GM23248 (cell line): ENCODE measurements at regions not wholly inside any gene's neighbourhood (a gene's known extent, or its start where the extent isn't known, plus 50 kb on each side); places are given as distances from the start of the nearest gene placed in this dataset.
A peak's percentile ranks its signal among the peaks of the same experiment; 100 is the strongest.
"Not testable (repeated sequence)": the region's sequence is repeated elsewhere in the genome, so short reads cannot be mapped to it uniquely, and the experiment has no call there.

ENCODE experiments used
- DNase-seq: peaks from one replicate; pipeline ENCODE4 v3.0.0-alpha.2; 2015
- H2AFZ ChIP-seq: fragments of 200-600 bp; sonication (generic); 2 replicates; pipeline ENCODE4 v1.6.1; 2016; ENCODE audit warnings: antibody characterized with exemption
- H3F3A ChIP-seq: fragments of 200-600 bp; sonication (generic); 2 replicates; pipeline ENCODE4 v1.6.1; 2016; ENCODE audit warnings: mild to moderate bottlenecking, antibody characterized with exemption, mixed run types; ENCODE audit not compliant: insufficient read depth
- H3K27ac ChIP-seq: fragments of 200-600 bp; sonication (generic); 2 replicates; pipeline ENCODE4 v1.5.1; 2016; ENCODE audit warnings: mild to moderate bottlenecking
- H3K27me3 ChIP-seq: fragments of 200-600 bp; sonication (generic); replicated peaks from 2 replicates; pipeline ENCODE4 v1.6.1; 2016; ENCODE audit warnings: mild to moderate bottlenecking; ENCODE audit not compliant: insufficient read depth
- H3K36me3 ChIP-seq: fragments of 200-600 bp; sonication (generic); 2 replicates; pipeline ENCODE4 v1.6.1; 2016; ENCODE audit warnings: low read depth, mild to moderate bottlenecking
- H3K4me1 ChIP-seq: fragments of 200-600 bp; sonication (generic); 2 replicates; pipeline ENCODE4 v1.6.1; 2016; ENCODE audit warnings: mild to moderate bottlenecking; ENCODE audit not compliant: insufficient read depth
- H3K4me2 ChIP-seq: fragments of 200-600 bp; sonication (generic); one replicate; pipeline ENCODE4 v1.6.1; 2016; ENCODE audit warnings: mild to moderate bottlenecking; ENCODE audit not compliant: unreplicated experiment
- H3K4me3 ChIP-seq: fragments of 200-600 bp; sonication (generic); 2 replicates; pipeline ENCODE4 v1.5.1; 2016; ENCODE audit warnings: mild to moderate bottlenecking
- H3K79me2 ChIP-seq: fragments of 200-600 bp; sonication (generic); 2 replicates; pipeline ENCODE4 v1.6.1; 2016; ENCODE audit warnings: mild to moderate bottlenecking; ENCODE audit not compliant: insufficient read depth
- H3K9ac ChIP-seq: fragments of 200-600 bp; sonication (generic); 2 replicates; pipeline ENCODE4 v1.6.1; 2016; ENCODE audit warnings: mild to moderate bottlenecking
- H3K9me2 ChIP-seq: fragments of 200-600 bp; sonication (generic); 2 replicates; pipeline ENCODE4 v1.6.1; 2016; ENCODE audit warnings: mixed run types, mild to moderate bottlenecking, moderate library complexity; ENCODE audit not compliant: insufficient read depth
- H3K9me3 ChIP-seq: fragments of 200-600 bp; sonication (generic); one replicate; pipeline ENCODE4 v1.6.1; 2017; ENCODE audit warnings: low read depth
- H4K20me1 ChIP-seq: fragments of 200-600 bp; sonication (generic); 2 replicates; pipeline ENCODE4 v1.6.0; 2016; ENCODE audit not compliant: insufficient read depth
- EZH2 ChIP-seq: fragments of 200-600 bp; sonication (generic); IDR thresholded peaks from 2 replicates; pipeline ENCODE4 v1.6.1; 2018; ENCODE audit warnings: antibody characterized with exemption, mild to moderate bottlenecking; ENCODE audit not compliant: insufficient read depth, poor library complexity, severe bottlenecking
- EZH2phosphoT487 ChIP-seq: fragments of 200-600 bp; sonication (generic); IDR thresholded peaks from 2 replicates; pipeline ENCODE4 v1.6.1; 2018; ENCODE audit warnings: antibody characterized with exemption, moderate library complexity, mild to moderate bottlenecking, low read depth; ENCODE audit not compliant: insufficient read depth
- WGBS, 2 experiments: methylation state at CpG; one replicate each; pipeline ENCODE4 v1.1.6; 2015 to 2017; ENCODE audit warnings: low lambda C conversion rate in 2 of 2, low coverage in 1 of 2; ENCODE audit errors: missing lambda C conversion rate in 2 of 2; 5-methylcytosine and 5-hydroxymethylcytosine counted together
- in situ Hi-C: fragments of 300-500 bp; cut with MboI; formaldehyde crosslinking; loops from 2 replicates; pipeline ENCODE4 v1.15.0; 2020

DNA sequence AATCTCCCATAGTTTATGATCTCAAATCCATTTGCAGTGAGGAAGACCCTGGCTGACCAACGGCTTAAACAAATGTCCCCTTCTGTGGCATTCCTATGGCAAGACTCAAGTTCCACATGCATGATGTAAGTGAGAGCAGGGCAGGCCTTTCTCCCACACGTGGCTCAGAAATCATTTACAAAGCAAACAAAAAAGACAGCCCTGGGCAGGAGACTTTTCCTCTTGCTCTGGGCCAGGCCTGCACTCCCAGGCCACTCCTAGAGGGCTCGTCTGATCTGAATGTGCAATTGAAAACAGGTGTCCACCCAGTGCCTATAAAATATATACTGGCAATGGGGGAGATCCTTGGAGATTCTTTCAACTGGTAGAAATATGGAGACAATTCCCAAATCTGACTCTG lies 123.1 kb downstream of the DMRT2 start:
- TF ChIP-seq EZH2 (no peak), EZH2phosphoT487 (no peak)
- H3K79me2 ChIP-seq, result no peaks in the 10 kb centered on the region
- no peak overlapping the region for H3K27ac ChIP-seq
- no peak overlapping the region for H3K4me3 ChIP-seq
- H3K4me1 ChIP-seq, result no peaks in the 10 kb centered on the region
- H3K9me3 ChIP-seq, result no peaks in the 10 kb centered on the region
- in situ Hi-C loops, result no loop called here
- no peak overlapping the region for H3K9ac ChIP-seq
- no peak overlapping the region for H3K4me2 ChIP-seq
- H3F3A ChIP-seq, result no peaks in the 10 kb centered on the region
- H4K20me1 ChIP-seq, result no peaks in the 10 kb centered on the region
- DNase-seq, result peak; percentile 33
- no peaks in the 10 kb centered on the region for H3K36me3 ChIP-seq
- H3K27me3 ChIP-seq, result peaks cover 11% of the 10 kb centered on the region
- no peaks in the 10 kb centered on the region for H3K9me2 ChIP-seq
- H2AFZ ChIP-seq, result no peak overlapping the region
- 1 to 2% methylated on average over 3 of the region's 3 CpGs for WGBS, 2 experiments

DNA sequence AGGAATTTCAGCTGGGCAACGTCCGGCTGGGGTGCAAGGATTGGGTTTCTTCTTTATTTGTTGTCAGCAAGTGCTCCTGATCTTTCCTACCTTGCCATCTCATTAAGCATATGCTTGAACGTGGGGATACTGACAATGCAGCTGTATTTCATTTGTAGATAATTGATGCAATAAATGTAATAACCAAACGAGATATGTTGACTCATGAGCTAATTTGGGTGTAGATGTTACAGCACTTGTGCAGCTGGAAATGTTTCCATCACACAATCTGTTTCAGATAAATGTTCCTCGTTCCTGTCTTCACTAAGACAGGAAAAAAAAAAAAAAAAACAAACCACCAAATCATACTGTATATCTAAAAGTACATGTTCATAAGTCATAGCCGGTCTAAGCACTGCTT lies 123.8 kb downstream of the DMRT2 start:
- H3K27ac ChIP-seq, result no peak overlapping the region
- 4 to 5% methylated on average over 6 of the region's 6 CpGs for WGBS, 2 experiments
- H3K4me2 ChIP-seq, result no peak overlapping the region
- no peaks in the 10 kb centered on the region for H3K79me2 ChIP-seq
- no peaks in the 10 kb centered on the region for H3F3A ChIP-seq
- H3K9me2 ChIP-seq, result no peaks in the 10 kb centered on the region
- TF ChIP-seq EZH2 (no peak), EZH2phosphoT487 (no peak)
- no peaks in the 10 kb centered on the region for H3K9me3 ChIP-seq
- H3K4me3 ChIP-seq, result no peak overlapping the region
- H2AFZ ChIP-seq, result no peak overlapping the region
- peak; percentile 40 for DNase-seq
- no peak overlapping the region for H3K9ac ChIP-seq
- in situ Hi-C loops, result no loop called here
- no peaks in the 10 kb centered on the region for H4K20me1 ChIP-seq
- H3K36me3 ChIP-seq, result no peaks in the 10 kb centered on the region
- no peaks in the 10 kb centered on the region for H3K4me1 ChIP-seq
- H3K27me3 ChIP-seq, result peaks cover 11% of the 10 kb centered on the region

DNA sequence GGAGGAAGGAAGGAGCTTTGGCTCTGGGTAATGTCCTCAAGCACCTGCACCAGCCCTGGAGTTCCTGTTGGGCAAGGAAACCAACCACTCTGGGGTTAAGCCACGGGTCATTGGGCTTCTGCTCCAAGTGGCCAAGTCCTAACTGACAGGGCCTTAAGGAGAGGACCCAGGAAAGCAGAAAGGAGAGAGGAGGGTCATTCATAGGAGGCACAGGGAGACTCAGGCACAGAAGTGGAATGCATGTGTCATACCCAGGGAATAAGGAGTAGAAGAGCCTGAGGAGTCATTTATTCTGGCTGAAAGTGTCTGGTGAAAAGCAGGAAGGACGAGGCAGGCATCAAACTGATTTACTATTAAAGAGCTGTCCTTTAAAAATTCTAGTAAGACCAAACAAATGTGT lies 129.2 kb downstream of the DMRT2 start:
- H2AFZ ChIP-seq, result no peak overlapping the region
- H3K4me1 ChIP-seq, result no peaks in the 10 kb centered on the region
- H3K27me3 ChIP-seq, result peaks cover 22% of the 10 kb centered on the region
- H3K9ac ChIP-seq, result no peak overlapping the region
- no peaks in the 10 kb centered on the region for H3K9me2 ChIP-seq
- no peak for TF ChIP-seq EZH2
- no peak for TF ChIP-seq EZH2phosphoT487
- H3K36me3 ChIP-seq, result no peaks in the 10 kb centered on the region
- no peaks in the 10 kb centered on the region for H3K9me3 ChIP-seq
- WGBS, 2 experiments, result 41 to 42% methylated on average over 2 of the region's 2 CpGs
- no peaks in the 10 kb centered on the region for H3F3A ChIP-seq
- no peak for DNase-seq
- no peak overlapping the region for H3K27ac ChIP-seq
- H3K4me3 ChIP-seq, result no peak overlapping the region
- in situ Hi-C loops, result no loop called here
- no peak overlapping the region for H3K4me2 ChIP-seq
- no peaks in the 10 kb centered on the region for H4K20me1 ChIP-seq
- no peaks in the 10 kb centered on the region for H3K79me2 ChIP-seq

DNA sequence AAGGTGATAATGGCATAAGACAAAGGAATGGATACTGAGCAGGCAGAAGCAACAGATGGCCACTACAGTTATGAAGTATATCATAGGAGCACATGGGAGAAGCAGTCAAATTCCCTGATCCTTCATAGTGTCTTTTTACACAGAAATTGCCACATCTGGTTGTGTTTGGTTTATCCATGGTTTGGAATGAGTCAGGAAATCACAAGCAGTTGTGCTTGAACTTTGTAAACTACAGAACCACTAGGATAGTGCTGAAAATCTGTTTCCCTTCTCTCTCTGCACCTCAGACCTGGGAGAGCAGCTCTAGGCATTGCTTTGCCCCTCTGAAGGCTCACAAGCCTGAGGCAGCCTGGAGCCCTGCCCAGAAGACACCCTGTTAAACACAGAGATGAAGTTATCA lies 134.0 kb downstream of the DMRT2 start:
- H3K36me3 ChIP-seq, result no peaks in the 10 kb centered on the region
- no peaks in the 10 kb centered on the region for H3F3A ChIP-seq
- no peak overlapping the region for H3K4me2 ChIP-seq
- H3K9me3 ChIP-seq, result no peaks in the 10 kb centered on the region
- DNase-seq, result no peak
- H2AFZ ChIP-seq, result no peak overlapping the region
- in situ Hi-C loops, result no loop called here
- H3K9ac ChIP-seq, result no peak overlapping the region
- peaks cover 18% of the 10 kb centered on the region for H3K27me3 ChIP-seq
- H3K4me1 ChIP-seq, result no peaks in the 10 kb centered on the region
- no peaks in the 10 kb centered on the region for H3K79me2 ChIP-seq
- no peak overlapping the region for H3K4me3 ChIP-seq
- TF ChIP-seq EZH2phosphoT487 (no peak), EZH2 (no peak)
- H3K27ac ChIP-seq, result no peak overlapping the region
- H3K9me2 ChIP-seq, result no peaks in the 10 kb centered on the region
- H4K20me1 ChIP-seq, result no peaks in the 10 kb centered on the region

DNA sequence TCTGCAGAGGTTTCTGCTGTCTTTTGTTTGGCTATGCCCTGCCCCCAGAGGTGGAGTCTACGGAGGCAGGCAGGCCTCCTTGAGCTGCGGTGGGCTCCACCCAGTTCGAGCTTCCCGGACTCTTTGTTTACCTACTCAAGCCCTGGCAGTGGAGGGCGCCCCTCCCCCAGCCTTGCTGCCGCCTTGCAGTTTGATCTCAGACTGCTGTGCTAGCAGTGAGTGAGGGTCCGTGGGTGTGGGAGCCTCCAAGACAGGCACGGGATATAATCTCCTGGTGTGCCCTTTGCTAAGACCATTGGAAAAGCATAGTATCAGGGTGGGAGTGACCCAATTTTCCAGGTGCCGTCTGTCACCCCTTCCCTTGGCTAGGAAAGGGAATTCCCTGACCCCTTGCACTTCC lies 137.0 kb downstream of the DMRT2 start:
- H3K4me2 ChIP-seq, H3K4me3 ChIP-seq, H3F3A ChIP-seq, H3K4me1 ChIP-seq, H3K79me2 ChIP-seq, H3K27me3 ChIP-seq, H2AFZ ChIP-seq, H3K36me3 ChIP-seq, H3K9ac ChIP-seq, H4K20me1 ChIP-seq, DNase-seq, H3K9me2 ChIP-seq, in situ Hi-C loops, H3K27ac ChIP-seq, H3K9me3 ChIP-seq: not testable (repeated sequence)
- WGBS, 2 experiments, result 60% methylated on average over 9 of the region's 9 CpGs

DNA sequence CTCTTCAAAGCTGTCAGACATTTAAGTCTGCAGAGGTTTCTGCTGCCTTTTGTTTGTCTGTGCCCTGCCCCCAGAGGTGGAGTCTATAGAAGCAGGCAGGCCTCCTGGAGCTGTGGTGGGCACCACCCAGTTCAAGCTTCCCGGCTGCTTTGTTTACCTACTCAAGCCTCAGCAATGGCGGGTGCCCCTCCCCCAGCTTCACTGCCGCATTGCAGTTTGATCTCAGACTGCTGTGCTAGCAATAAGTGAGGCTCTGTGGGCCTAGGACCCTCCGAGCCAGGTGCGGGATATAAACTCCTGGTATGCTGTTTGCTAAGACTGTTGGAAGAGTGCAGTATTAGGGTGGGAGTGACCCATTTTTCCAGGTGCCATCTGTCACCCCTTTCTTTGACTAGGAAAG lies 145.5 kb downstream of the DMRT2 start:
- H3K27ac ChIP-seq, H3K9me2 ChIP-seq, H3K4me3 ChIP-seq, H3K4me1 ChIP-seq, H3K27me3 ChIP-seq, H3K36me3 ChIP-seq, in situ Hi-C loops, H3F3A ChIP-seq, H3K4me2 ChIP-seq, H4K20me1 ChIP-seq, H3K79me2 ChIP-seq, H2AFZ ChIP-seq, DNase-seq, H3K9ac ChIP-seq, H3K9me3 ChIP-seq: not testable (repeated sequence)
- WGBS, 2 experiments, result 74 to 76% methylated on average over 5 of the region's 5 CpGs
